Midbrain (tissue), 1 donor: ENCODE measurements at regions not wholly inside any gene's neighbourhood (a gene's known extent, or its start where the extent isn't known, plus 50 kb on each side); places are given as distances from the start of the nearest gene placed in this dataset.
"Not testable (repeated sequence)": the region's sequence is repeated elsewhere in the genome, so short reads cannot be mapped to it uniquely, and the experiment has no call there.

Experiments used
- DNase-seq: peaks from one replicate; lab custom pipeline; 2025; lab: John Stamatoyannopoulos, UW

DNA sequence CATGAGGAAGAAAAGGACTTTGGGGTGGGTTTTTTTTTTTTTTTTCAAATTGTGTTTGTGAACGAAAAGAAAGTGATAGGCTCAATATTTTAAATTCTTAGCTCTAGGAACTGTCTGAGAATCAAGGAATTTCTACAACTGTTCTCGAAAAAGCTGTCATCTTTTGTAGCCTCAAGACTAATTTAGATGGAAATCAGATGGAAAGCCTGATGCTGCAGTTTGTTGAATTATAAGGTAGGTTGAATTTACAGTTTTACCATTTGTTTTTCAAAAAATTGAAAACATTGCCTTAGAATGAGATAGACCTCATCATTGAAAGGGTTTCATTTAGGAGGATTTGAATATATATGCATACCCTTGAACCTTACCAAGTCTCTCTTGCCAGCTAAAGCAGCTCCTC is 109.3 kb upstream of the TRHDE start:
- no peak for DNase-seq

DNA sequence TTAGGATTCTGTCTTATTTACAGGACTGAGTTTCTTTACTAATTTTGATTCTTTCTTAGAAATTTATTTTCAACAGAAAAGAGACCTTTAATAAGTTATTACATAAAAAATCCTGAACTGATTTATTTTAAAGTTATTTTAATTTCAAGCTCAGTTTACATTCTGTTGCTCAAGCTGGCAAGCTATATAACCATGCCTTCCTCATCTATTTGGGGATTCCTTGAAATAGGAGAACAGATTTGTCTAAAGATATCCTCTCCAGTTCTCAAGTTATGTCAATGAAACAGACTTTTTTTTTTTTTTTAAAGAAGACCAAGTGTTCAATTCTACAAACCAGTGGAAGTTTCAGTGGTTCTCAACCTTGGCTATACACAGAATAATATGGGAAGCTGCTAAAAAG is 103.3 kb upstream of the TRHDE start:
- no peak for DNase-seq

DNA sequence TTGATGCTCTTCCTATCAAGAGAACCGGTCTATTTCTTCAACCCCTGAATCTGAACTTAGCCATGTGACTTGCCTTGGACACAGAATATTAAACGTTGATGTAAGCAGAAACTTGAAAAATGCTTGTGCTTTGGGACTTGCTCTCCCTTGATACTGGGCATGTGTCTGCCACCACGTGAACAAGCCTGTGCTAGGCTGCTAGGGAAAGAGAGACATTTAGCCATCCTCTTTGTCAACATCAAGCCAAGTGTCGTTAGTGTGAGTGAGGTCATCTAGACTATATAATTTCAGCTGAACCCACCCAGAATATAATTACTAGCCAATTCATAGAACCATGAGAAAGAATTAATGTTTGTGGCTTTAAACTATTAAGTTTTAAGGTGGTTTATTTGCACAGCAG is 98.2 kb upstream of the TRHDE start:
- DNase-seq: no peak

DNA sequence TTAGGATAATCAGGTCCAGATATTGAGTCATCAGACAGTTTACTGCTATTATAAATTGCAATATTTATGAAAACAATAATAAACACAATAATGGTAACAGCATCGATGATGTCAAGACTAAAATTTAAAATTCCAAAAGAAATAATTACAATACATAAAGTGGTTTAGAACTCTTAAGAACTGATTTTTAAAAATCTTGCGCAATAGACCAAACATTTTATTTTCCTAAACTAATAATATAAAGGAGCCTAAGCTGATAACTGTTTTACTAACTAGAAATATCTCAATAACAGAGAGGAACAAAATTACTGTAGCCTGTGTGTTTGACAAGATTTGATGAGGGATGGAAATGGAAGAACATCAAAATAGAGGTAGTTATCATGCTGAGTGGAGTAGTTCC is 93.9 kb upstream of the TRHDE start:
- no peak for DNase-seq

DNA sequence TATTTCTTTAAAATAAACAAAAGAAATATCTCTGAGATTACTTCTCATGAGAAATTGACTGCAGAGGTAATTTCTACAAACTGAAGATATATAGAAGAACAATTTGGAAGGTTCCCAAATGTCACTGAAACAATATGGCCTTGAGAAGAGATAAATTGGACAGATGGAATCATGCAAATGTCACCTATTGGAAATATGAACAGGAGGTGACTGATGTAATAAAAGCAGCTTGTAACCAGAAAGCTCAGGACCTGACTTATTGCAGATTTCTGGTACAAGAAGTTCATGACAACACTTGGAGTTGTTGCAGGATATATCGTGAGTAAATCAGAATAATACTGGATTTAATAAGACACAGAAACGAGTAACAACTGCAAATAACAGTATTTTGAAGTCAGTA is 93.3 kb upstream of the TRHDE start:
- DNase-seq: no peak

DNA sequence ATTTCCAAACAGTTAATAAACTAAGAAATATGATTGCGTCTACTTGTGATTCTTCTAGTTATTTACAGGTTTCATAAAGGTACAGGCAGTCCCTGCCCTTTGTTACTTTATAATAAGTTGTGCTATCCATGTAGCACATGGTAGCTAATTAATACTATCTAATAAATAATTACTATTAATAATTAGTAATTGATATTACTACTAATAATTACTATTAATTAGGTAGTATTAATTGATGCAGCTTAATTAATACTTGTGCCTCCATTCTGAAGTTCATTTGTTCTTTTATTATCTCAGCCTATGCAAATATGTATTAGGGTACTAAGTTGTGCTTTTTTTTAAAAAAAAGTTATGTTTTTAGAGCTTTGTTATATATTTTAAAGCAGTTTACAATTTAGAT is 92.3 kb upstream of the TRHDE start:
- DNase-seq: no peak

DNA sequence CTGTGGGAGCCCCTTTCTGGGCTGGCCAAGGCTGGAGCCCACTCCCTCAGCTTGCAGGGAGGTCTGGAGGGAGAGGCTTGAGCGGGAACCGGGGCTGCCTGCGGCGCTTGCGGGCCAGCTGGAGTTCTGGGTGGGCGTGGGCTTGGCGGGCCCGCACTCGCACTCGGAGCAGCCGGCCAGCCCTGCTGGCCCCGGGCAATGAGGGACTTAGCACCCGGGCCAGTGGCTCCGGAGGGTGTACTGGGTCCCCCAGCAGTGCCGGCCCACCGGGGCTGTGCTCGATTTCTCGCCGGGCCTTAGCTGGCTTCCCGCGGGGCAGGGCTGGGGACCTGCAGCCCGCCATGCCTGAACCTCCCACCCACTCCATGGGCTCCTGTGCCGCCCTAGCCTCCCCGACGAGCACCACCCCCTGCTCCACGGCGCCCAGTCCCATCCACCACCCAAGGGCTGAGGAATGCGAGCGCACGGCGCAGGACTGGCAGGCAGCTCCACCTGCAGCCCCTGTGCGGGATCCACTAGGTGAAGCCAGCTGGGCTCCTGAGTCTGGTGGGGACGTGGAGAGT is 87.1 kb upstream of the TRHDE start:
- not testable (repeated sequence) for DNase-seq

DNA sequence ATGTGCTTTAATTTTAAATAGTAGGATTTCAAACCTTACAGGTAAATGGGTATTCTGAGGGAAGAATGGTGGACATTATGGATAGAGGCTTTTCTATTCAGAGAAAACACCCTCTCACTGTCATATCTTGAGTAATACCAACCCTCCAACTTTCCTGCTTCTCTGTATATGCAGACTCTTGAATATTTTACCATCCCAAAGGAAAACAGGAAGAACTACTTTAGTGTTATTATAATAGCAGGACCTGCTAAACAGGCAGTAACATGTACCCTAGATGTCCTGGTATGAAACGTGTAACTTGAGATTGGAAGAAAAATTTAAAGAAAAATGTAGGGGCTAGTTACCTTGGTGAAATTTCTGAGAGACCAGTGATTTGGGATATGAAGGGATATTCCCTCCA is 82.9 kb upstream of the TRHDE start:
- no peak for DNase-seq

DNA sequence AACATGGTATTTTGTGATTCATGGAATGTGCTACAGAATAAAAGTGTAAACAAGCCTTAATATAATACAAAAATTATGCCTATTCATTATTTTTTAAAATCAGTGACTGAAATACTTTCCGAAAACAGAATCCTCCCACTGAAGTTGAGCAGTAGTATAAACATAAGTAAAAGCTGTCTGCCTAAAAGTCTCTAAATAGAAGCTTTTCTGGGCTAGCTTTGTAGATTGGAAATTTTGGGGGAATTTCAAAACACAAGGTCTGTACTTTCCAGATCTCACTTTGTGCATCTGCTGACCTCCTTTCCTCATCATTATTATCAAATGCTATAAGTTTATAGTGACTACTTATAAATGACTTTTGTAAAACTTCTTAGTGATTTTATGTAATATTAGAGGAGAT is 80.4 kb upstream of the TRHDE start:
- no peak for DNase-seq

DNA sequence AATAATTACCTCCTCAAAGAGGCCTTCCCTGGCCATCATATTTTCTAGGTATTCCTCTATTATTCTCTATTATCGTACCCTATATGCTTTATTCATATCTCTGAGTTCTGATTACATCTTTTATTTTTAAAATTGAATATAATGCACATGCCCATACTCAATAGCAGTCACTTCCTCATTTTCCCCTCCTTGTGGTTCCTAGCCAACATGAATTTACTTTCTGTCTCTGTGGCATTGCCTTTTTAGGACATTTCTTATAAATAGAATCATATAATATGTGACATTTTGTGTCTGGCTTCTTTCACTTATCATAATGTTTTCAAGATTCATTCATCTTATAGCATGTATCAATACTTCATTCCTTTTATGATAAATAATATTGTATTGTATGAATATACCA is 74.4 kb upstream of the TRHDE start:
- no peak for DNase-seq

DNA sequence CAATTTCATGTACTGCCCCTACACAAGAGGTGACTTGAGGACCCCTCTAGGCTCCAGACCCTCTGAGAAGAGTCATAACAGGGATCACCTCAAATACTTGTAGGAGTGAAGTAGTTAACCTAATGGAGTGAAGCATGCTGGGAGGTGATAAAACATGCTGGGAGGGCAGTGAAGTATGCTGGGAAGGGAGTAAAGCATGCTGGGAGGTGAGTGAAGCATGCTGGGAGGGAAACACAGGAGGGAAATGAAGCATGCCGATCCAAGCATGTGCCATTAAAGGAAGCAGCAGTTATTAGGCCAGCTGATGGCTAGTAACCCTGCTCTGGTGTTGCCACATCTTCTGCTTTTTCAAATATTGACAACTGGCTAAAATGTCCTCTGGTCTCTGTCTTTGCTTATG is 70.7 kb upstream of the TRHDE start:
- no peak for DNase-seq

DNA sequence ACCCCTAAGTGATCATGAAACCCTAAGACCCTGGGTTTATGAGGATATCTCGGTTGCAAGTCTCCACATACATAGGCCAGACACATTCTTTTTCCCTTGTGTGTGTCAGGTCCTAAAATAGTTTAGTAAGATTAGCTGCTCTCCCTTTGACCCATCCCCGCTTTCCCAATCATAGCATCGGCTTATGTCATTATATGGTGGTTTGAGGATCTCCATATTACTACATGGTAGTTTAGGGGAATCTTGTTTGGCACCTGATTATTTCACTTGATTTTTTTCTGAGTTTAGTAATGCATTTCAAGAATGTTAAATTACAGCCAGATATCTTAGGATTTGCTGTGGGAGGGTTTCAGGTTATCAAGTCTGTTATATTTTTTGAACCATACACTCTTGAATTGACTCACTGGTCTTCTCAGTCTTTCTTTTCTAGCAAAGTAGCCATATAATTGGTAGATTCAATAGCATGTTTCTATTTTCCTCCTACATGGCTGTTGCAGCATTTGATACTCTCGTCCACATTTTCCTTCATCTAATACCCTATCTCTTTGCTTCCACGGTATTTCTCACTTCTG is 68.3 kb upstream of the TRHDE start:
- DNase-seq: no peak

DNA sequence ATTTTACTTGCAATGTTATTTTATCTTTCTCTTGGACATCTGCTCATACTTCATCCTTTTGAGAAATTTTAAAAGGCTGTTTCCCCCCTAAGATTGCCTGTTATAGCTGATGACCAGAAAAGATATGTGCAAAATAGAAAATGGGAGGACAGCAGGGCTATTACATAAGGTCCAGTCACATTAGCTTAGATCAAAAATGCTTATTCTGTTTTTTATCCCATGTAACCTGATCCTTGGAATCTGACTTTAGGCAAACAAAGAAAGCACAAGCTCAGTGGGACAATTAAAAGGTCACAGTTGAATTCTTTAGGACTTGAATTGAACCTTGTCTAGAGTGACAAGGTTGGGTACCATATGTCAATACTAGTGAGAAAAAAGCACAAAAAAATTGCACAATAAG is 65.1 kb upstream of the TRHDE start:
- DNase-seq: no peak

DNA sequence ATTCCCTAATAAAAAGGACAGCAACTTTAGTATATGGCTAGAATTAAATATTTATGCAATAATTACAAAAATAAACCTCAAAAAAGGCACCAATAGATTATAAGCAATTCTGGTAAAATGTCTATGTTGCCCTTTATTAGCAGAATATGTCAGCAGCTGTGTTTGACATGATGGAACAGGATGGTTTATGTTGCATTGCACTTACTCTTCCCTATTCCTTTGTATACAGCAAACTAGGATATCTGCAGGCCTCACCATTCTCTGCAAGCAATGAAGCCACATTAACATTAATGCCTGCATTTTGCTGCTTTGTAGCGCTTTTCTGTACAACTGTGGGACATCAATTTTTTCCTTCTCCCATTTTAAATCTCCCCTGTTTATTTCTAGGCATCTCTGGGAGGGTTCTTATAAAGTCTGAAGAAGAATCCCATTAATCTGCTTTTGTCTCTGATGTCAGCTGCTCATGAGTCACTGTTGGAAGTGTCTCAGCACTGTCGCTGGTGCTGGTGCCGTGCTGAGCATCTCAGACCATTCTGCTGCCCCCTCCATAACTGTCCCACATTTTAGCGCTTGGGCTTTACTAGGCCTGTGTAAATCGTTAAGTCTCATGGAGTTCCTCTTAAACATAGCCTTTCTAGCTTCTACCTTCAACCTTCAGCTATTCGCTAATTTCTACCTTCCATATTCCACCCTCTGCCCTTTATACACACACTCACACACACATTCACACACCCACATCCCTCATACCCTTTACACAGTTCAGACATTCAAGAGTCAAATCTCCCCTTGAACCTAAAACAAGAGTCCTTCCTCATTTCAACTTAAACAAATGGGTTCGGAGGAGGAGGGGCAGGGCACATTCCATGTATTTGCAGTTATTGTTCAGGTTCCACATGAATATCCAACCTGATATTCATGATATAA is 64.4 kb upstream of the TRHDE start:
- peak; percentile 5 for DNase-seq

DNA sequence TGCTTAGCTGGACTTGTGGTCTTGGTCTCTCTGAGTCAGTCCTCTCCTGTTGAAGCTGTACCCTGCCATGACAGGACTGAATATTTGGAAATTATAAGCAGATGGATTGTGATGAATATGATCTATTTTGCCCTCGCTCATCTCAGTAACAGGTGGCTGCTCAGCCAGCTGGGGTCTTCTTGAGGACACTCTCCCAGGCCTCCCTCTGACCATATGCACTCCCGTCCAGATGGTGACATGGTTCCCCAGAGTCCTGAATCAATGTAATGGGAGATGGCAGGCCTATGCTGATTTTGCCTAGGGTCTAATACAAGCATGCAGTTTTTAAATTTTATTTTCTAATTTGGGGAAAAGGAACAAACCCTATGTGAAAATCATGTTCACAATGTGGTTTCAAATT is 63.1 kb upstream of the TRHDE start:
- DNase-seq: no peak

DNA sequence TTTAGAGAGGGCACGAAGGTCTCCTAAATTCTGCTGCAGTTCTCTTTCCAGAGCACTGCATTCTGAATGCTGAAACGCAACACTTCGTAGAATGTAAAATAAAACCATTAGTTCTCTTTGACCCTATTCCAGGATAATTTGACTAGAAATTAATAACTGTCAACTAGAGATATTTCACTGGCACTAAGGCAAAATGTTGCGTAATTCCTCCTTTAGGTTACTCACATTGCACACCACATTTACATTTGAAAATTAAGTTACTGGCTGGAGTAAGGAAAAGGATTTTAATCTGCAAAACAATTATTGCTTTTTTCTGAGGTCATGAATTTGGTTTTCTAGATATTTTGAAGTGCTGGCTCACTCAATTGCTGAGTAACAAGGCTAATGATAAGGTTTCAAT is 58.0 kb upstream of the TRHDE start:
- DNase-seq: no peak

DNA sequence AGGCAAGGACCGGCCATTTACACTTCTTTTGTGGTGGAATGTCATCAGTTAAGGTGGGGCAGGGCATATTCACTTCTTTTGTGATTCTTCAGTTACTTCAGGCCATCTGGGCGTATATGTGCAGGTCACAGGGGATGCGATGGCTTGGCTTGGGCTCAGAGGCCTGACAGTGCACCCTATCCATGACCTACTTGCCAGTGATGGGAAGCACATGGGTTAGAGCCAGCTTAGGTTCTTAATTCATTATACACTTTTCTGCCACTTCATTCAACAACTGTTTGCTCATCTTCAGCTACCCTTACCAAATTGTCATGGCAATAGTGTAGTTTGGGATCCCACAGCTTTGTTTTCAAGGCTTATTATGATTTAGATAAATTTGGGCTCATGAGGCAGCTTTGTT is 56.9 kb upstream of the TRHDE start:
- not testable (repeated sequence) for DNase-seq

DNA sequence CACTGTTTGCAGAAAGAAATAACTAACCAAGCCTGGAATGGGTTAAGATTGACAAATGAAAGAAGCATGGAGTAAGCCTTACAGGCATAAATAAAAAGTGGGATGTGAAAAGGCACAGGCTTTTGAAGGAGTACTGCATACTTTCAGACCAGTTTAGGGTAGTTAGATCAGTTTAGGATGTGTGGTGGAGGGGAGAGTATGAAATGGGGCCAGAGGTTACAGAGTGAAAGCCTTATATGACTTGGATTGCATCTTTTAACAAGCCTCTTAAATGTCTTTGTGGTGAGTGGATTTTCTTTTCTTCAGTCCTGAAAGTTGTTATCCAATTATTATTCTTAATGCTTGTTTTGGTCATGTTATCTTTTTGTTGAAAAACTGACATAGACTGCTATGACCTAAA is 52.2 kb upstream of the TRHDE start:
- DNase-seq: no peak
